Heart right ventricle (tissue), 16 donors: ENCODE measurements at regions not wholly inside any gene's neighbourhood (a gene's known extent, or its start where the extent isn't known, plus 50 kb on each side); places are given as distances from the start of the nearest gene placed in this dataset.

Experiments used
- ATAC-seq, 8 donors: fragments of 200-7000 bp; cut with Tn5 transposase; one replicate each; pipeline ENCODE4 v1.9.1; 2020; ENCODE audit warnings: mild to moderate bottlenecking in 8 of 8, moderate library complexity in 8 of 8, moderate number of reproducible peaks in 1 of 8
- DNase-seq, 2 donors: peaks; one replicate each; pipeline ENCODE4 v3.0.0-alpha.2; 2020
- H3K27ac ChIP-seq, 10 donors: fragments of 200-600 bp; sonication (generic) in 2 of 10; one replicate each; pipeline versions ENCODE4 v1.5.0 to v1.8.0; 2020 to 2022; ENCODE audit warnings: mild to moderate bottlenecking in 3 of 10
- H3K27me3 ChIP-seq, 7 donors: fragments of 200-600 bp; one replicate each; pipeline ENCODE4 v1.8.0; 2021 to 2022; ENCODE audit warnings: mild to moderate bottlenecking in 2 of 7
- H3K36me3 ChIP-seq, 9 donors: fragments of 200-600 bp; sonication (generic) in 1 of 9; one replicate each; pipeline versions ENCODE4 v1.5.0 to v1.8.0; 2020 to 2022; ENCODE audit warnings: mild to moderate bottlenecking in 2 of 9
- H3K4me1 ChIP-seq, 9 donors: fragments of 200-600 bp; sonication (generic) in 1 of 9; one replicate each; pipeline versions ENCODE4 v1.5.0 to v1.8.0; 2020 to 2022; ENCODE audit warnings: mild to moderate bottlenecking in 4 of 9
- H3K4me3 ChIP-seq, 10 donors: fragments of 200-600 bp; sonication (generic) in 2 of 10; one replicate each; pipeline versions ENCODE4 v1.5.0 to v1.8.0; 2020 to 2022; ENCODE audit warnings: mild to moderate bottlenecking in 7 of 10, moderate library complexity in 2 of 10
- H3K9me3 ChIP-seq, 11 donors: fragments of 200-600 bp in 10 of 11; sonication (generic) in 2 of 11; one replicate each; pipeline versions ENCODE4 v1.5.0 to v1.8.0; 2013 to 2022; ENCODE audit warnings: mild to moderate bottlenecking in 2 of 11, control low read depth in 1 of 11, moderate library complexity in 1 of 11
- WGBS, 2 donors: extraction: QIAGEN DNeasy Blood & Tissue Kit; methylation state at CpG; one replicate each; pipeline ENCODE4 v1.1.7; 2013; ENCODE audit warnings: inconsistent platforms in 1 of 2; 5-methylcytosine and 5-hydroxymethylcytosine counted together
- intact Hi-C, 10 donors: fragments of 100-400 bp; cut with DNase I; formaldehyde crosslinking; loops; one replicate each; pipeline versions ENCODE4 v1.11.1 to v1.14.2; 2022
- TF ChIP-seq, protein P1 (sequence below), 9 donors: fragments of 200-600 bp; sonication (generic) in 2 of 9; IDR thresholded peaks; one replicate each; pipeline versions ENCODE4 v1.5.0 to v1.8.0; 2021 to 2022; ENCODE audit warnings: antibody characterized with exemption in 9 of 9, mild to moderate bottlenecking in 5 of 9, moderate library complexity in 1 of 9
- donor health status: Arrhythmogenic right ventricular cardiomyopathy.
- donor health status: ischemic (EF 13 %, LVEDD 7.1; RV severe dilation, severe dysfunction).
- donor health status: healthy with polysubstance abuse.
- donor health status: DM: no; HTN: yes; CAD: no.
- donor health status: DM: no; HTN: no; CAD: no.
- donor health status: ischemic (EF 25% LVEDD 6.9; RV normal size, moderate dysfunction).
- donor health status: ischemic (EF 25% LVEDD 5.7; RV mildly dilated, moderate dysfunction).
- donor health status: healthy.
- donor health status: DM: yes; HTN: yes; CAD: no.
- donor health status: Ischemic cardiomyopathy.
- donor health status: ischemic (EF 35%, LVEDD 5.7; RV mildly dilated, moderate dysfunction).
- donor health status: nonischemic (EF 11% LVEDD 7.7; RV severe dilation, severe dysfunction).
- donor health status: DM: yes; HTN: yes; CAD: no.
- donor health status: PGD.
- donor health status: ischemic (EF 29% LVEDD 5.4; RV normal size, mild dysfunction).
- donor health status: nonischemic (EF 23%, LVEDD 6.1; RV moderate dilation, normal function).

- no peak overlapping the region for H3K4me3 ChIP-seq
- DNase-seq (no peak), ATAC-seq (no peak)
- no peaks in the 10 kb centered on the region for H3K36me3 ChIP-seq
- intact Hi-C loops, result loop anchor here in 1 of 10 donors (10.0 kb wide), 1 partner anchor 187 kb away; the partner anchor contains the start of gene MN1
- 44 to 73% methylated on average over 2 of the region's 2 CpGs for WGBS, 2 donors
- peaks cover 0 to 8% (median 6%) of the 10 kb centered on the region in 9 donors for H3K4me1 ChIP-seq
- H3K9me3 ChIP-seq, result peaks cover 0 to 7% (median 0%) of the 10 kb centered on the region in 11 donors
- no peak overlapping the region for H3K27ac ChIP-seq
- H3K27me3 ChIP-seq, result peaks cover 4 to 34% (median 29%) of the 10 kb centered on the region in 7 donors
- TF ChIP-seq, protein P1, sequence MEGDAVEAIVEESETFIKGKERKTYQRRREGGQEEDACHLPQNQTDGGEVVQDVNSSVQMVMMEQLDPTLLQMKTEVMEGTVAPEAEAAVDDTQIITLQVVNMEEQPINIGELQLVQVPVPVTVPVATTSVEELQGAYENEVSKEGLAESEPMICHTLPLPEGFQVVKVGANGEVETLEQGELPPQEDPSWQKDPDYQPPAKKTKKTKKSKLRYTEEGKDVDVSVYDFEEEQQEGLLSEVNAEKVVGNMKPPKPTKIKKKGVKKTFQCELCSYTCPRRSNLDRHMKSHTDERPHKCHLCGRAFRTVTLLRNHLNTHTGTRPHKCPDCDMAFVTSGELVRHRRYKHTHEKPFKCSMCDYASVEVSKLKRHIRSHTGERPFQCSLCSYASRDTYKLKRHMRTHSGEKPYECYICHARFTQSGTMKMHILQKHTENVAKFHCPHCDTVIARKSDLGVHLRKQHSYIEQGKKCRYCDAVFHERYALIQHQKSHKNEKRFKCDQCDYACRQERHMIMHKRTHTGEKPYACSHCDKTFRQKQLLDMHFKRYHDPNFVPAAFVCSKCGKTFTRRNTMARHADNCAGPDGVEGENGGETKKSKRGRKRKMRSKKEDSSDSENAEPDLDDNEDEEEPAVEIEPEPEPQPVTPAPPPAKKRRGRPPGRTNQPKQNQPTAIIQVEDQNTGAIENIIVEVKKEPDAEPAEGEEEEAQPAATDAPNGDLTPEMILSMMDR (IDR thresholded peaks at IDR 0.05), result no peak
Observed at GRCh38 chr22:27617214-27617881, 184.2 kb downstream of the MN1 start.

- DNase-seq (no peak), ATAC-seq (no peak)
- Histone ChIP-seq H3K4me1 (no peaks in the 10 kb centered on the region), H3K27ac (no peak overlapping the region), H3K36me3 (no peaks in the 10 kb centered on the region), H3K27me3 (peaks cover 0 to 3% (median under 1%) of the 10 kb centered on the region in 7 donors), H3K4me3 (no peak overlapping the region), H3K9me3 (peaks cover 0 to 7% (median 0%) of the 10 kb centered on the region in 11 donors)
- TF ChIP-seq, protein P1 (IDR thresholded peaks at IDR 0.05), result no peak
- intact Hi-C loops, result no loop called here
- 86% methylated on average over 15 of the region's 15 CpGs for WGBS, 2 donors
Observed at GRCh38 chr22:27620367-27621154, 181.0 kb downstream of the MN1 start.

- ATAC-seq (no peak), DNase-seq (no peak)
- H3K27me3 ChIP-seq, result no peaks in the 10 kb centered on the region
- whole genome bisulfite sequencing, 2 donors, result 80 to 85% methylated on average over 10 of the region's 10 CpGs
- H3K4me1 ChIP-seq, result no peaks in the 10 kb centered on the region
- no peak overlapping the region for H3K4me3 ChIP-seq
- peaks cover 0 to 7% (median 0%) of the 10 kb centered on the region in 11 donors for H3K9me3 ChIP-seq
- H3K36me3 ChIP-seq, result no peaks in the 10 kb centered on the region
- H3K27ac ChIP-seq, result no peak overlapping the region
- TF ChIP-seq, protein P1 (IDR thresholded peaks at IDR 0.05), result no peak
- intact Hi-C loops, result no loop called here
Observed at GRCh38 chr22:27621486-27622070, 180.0 kb downstream of the MN1 start.

- intact Hi-C loops, result no loop called here
- TF ChIP-seq, protein P1 (IDR thresholded peaks at IDR 0.05), result no peak
- no peak for ATAC-seq
- Histone ChIP-seq H3K27me3 (no peaks in the 10 kb centered on the region), H3K9me3 (peaks cover 0 to 7% (median 0%) of the 10 kb centered on the region in 11 donors), H3K27ac (no peak overlapping the region), H3K4me1 (no peaks in the 10 kb centered on the region), H3K4me3 (no peak overlapping the region), H3K36me3 (no peaks in the 10 kb centered on the region)
- 94 to 95% methylated on average over 4 of the region's 4 CpGs for WGBS, 2 donors
- DNase-seq, result no peak
Observed at GRCh38 chr22:27624042-27624441, 177.5 kb downstream of the MN1 start.
